ENCODE measurements at regions not wholly inside any gene's neighbourhood (a gene's known extent, or its start where the extent isn't known, plus 50 kb on each side); places are given as distances from the start of the nearest gene placed in this dataset.

- Histone ChIP-seq H3K27me3 (ENCODE audit: low read depth) (peaks cover 5% of the 10 kb centered on the region), H3K9me3 (replicated peaks) (no peaks in the 10 kb centered on the region), H3K4me3 (no peak overlapping the region), H3K36me3 (no peaks in the 10 kb centered on the region), H3K27ac (replicated peaks) (no peak overlapping the region), H3K4me1 (no peaks in the 10 kb centered on the region)
- intact Hi-C loops (cut with micrococcal nuclease) = no loop called here
- no peak for DNase-seq
- no peak for TF ChIP-seq CTCF (IDR thresholded peaks at IDR 0.05; ENCODE audit: borderline replicate concordance)
Measured at GRCh38 chr2:13128139-13128538, 411.4 kb downstream of the TRIB2 start.

- no peaks in the 10 kb centered on the region for H3K36me3 ChIP-seq
- intact Hi-C loops (cut with micrococcal nuclease) = no loop called here
- no peak overlapping the region for H3K4me3 ChIP-seq
- H3K9me3 ChIP-seq (replicated peaks) = no peaks in the 10 kb centered on the region
- H3K4me1 ChIP-seq = peaks cover 7% of the 10 kb centered on the region
- no peak for TF ChIP-seq CTCF (IDR thresholded peaks at IDR 0.05; ENCODE audit: borderline replicate concordance)
- no peak for DNase-seq
- H3K27me3 ChIP-seq (ENCODE audit: low read depth) = no peaks in the 10 kb centered on the region
- H3K27ac ChIP-seq (replicated peaks) = no peak overlapping the region
Measured at GRCh38 chr2:13135369-13135768, 418.6 kb downstream of the TRIB2 start.

GRCh38 chr2:13135856-13136255, 419.1 kb downstream of the TRIB2 start:
- H3K9me3 ChIP-seq (replicated peaks) = no peaks in the 10 kb centered on the region
- DNase-seq = no peak
- TF ChIP-seq CTCF (IDR thresholded peaks at IDR 0.05; ENCODE audit: borderline replicate concordance) = no peak
- no peak overlapping the region for H3K4me3 ChIP-seq
- H3K27me3 ChIP-seq (ENCODE audit: low read depth) = no peaks in the 10 kb centered on the region
- intact Hi-C loops (cut with micrococcal nuclease) = no loop called here
- peaks cover 7% of the 10 kb centered on the region for H3K4me1 ChIP-seq
- H3K27ac ChIP-seq (replicated peaks) = no peak overlapping the region
- H3K36me3 ChIP-seq = no peaks in the 10 kb centered on the region

GRCh38 chr2:13137679-13138078, 420.9 kb downstream of the TRIB2 start:
- Histone ChIP-seq H3K36me3 (no peaks in the 10 kb centered on the region), H3K27me3 (ENCODE audit: low read depth) (no peaks in the 10 kb centered on the region), H3K4me3 (no peak overlapping the region), H3K4me1 (peaks cover 7% of the 10 kb centered on the region), H3K9me3 (replicated peaks) (no peaks in the 10 kb centered on the region), H3K27ac (replicated peaks) (no peak overlapping the region)
- TF ChIP-seq CTCF (IDR thresholded peaks at IDR 0.05; ENCODE audit: borderline replicate concordance) = no peak
- no peak for DNase-seq
- intact Hi-C loops (cut with micrococcal nuclease) = no loop called here

GRCh38 chr2:13141315-13141714, 424.6 kb downstream of the TRIB2 start:
- no peaks in the 10 kb centered on the region for H3K9me3 ChIP-seq (replicated peaks)
- H3K27ac ChIP-seq (replicated peaks) = no peak overlapping the region
- no peak for DNase-seq
- H3K4me3 ChIP-seq = no peak overlapping the region
- TF ChIP-seq CTCF (IDR thresholded peaks at IDR 0.05; ENCODE audit: borderline replicate concordance) = no peak
- intact Hi-C loops (cut with micrococcal nuclease) = no loop called here
- H3K27me3 ChIP-seq (ENCODE audit: low read depth) = no peaks in the 10 kb centered on the region
- H3K36me3 ChIP-seq = no peaks in the 10 kb centered on the region
- H3K4me1 ChIP-seq = no peaks in the 10 kb centered on the region

- Histone ChIP-seq H3K36me3 (no peaks in the 10 kb centered on the region), H3K4me3 (no peak overlapping the region), H3K9me3 (replicated peaks) (no peaks in the 10 kb centered on the region), H3K4me1 (no peaks in the 10 kb centered on the region), H3K27ac (replicated peaks) (no peak overlapping the region), H3K27me3 (ENCODE audit: low read depth) (no peaks in the 10 kb centered on the region)
- no peak for TF ChIP-seq CTCF (IDR thresholded peaks at IDR 0.05; ENCODE audit: borderline replicate concordance)
- DNase-seq = no peak
- intact Hi-C loops (cut with micrococcal nuclease) = no loop called here
Measured at GRCh38 chr2:13143451-13143850, 426.7 kb downstream of the TRIB2 start.

Data from left ventricle myocardium inferior (tissue), 1 donor.